H7 (cell line): ENCODE measurements at regions not wholly inside any gene's neighbourhood (a gene's known extent, or its start where the extent isn't known, plus 50 kb on each side); places are given as distances from the start of the nearest gene placed in this dataset.
"Not testable (repeated sequence)": the region's sequence is repeated elsewhere in the genome, so short reads cannot be mapped to it uniquely, and the experiment has no call there.

Experiments used
- DNase-seq: peaks from one replicate; pipeline ENCODE4 v3.0.0; 2012
- H3K27me3 ChIP-seq: 2 replicates; pipeline ENCODE4 v1.6.0; 2011; ENCODE audit warnings: mild to moderate bottlenecking, low read length; ENCODE audit not compliant: control insufficient read depth, insufficient read depth
- H3K36me3 ChIP-seq: replicated peaks from 2 replicates; pipeline ENCODE4 v1.5.1; 2011; ENCODE audit warnings: low read length; ENCODE audit not compliant: control insufficient read depth, insufficient read depth
- H3K4me3 ChIP-seq: 2 replicates; pipeline ENCODE4 v1.5.1; 2011; ENCODE audit warnings: low read depth, mild to moderate bottlenecking, control low read depth, low read length, moderate library complexity; ENCODE audit not compliant: insufficient read depth

DNA sequence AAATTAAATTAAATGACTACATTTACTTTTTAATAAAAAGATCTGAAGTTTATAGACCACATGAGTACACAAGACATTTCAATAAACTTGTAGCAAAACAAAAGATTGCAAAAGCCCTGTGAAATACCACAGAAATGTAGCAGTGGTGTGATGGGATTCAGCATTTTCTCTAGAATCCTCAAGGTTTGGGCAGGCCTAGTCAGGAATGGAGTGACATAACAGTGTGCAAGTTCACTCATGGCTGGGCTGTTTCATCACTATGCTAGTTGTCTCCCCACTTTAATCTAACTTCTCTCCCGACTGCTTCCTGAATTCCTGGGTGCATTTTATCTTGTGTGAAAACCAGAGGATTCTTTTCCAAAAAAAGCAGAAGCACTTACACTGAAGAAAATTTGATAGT lies 1089.9 kb upstream of the DDX18 start:
- Histone ChIP-seq H3K4me3 (no peak overlapping the region), H3K36me3 (no peaks in the 10 kb centered on the region), H3K27me3 (no peaks in the 10 kb centered on the region)
- DNase-seq = no peak

DNA sequence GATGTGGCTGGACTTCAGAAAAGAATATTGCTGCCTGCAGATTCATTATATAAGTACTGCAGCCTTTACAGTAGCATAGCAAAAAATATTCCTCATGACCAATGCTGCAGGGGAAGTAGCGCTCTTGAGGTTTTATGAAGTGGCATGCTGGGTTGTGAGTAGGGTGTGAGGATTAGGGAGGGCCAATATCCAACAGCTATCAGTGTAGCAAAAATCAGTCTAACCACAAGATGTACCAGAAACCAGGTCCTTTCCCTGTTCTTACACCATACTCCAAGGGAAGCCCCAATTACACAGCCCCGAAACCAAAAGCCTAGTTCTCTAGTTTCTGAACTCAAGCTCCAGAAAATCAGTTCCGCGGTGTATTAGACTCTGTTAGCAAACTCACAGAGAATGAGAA lies 1082.2 kb upstream of the DDX18 start:
- no peak overlapping the region for H3K4me3 ChIP-seq
- no peak for DNase-seq
- H3K27me3 ChIP-seq = no peaks in the 10 kb centered on the region
- H3K36me3 ChIP-seq = no peaks in the 10 kb centered on the region

DNA sequence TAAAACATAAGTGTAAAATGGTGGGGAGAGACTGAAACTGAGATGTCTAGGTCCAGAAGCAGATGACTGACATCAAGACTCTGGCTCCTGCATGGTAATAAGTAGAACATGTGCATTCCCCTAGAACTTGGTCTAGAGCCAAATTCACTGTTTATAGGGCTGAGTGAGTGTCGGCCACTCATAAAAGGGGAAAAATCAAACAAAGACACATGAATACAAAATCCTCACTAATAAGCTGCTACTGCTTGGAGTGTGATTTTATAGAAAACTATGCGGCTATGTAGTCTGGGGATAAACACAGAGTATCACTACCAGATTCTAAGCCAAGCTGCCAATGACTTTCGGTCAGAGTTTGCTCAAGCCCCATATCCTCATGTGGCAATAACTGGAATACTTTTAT lies 1080.8 kb upstream of the DDX18 start:
- DNase-seq = no peak
- Histone ChIP-seq H3K36me3 (no peaks in the 10 kb centered on the region), H3K4me3 (no peak overlapping the region), H3K27me3 (no peaks in the 10 kb centered on the region)

DNA sequence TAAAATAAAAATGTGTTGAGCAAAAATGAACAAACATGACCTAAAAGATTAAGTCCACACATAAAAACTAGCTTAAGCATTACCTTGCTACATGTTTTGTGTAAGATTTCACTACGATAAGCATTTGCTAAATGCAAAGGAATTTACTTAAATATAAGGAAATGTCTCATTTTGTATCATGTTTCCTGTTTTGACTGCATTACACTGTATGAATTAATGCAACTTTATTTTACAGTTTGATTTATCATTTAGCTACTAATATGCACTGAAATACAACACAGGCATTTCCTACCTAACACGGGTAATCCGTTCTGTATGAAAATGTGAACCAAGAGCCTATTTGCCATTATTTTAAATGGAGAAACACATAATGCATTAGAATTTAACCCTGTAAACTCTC lies 1076.5 kb upstream of the DDX18 start:
- H3K4me3 ChIP-seq = no peak overlapping the region
- H3K27me3 ChIP-seq = no peaks in the 10 kb centered on the region
- no peak for DNase-seq
- no peaks in the 10 kb centered on the region for H3K36me3 ChIP-seq

DNA sequence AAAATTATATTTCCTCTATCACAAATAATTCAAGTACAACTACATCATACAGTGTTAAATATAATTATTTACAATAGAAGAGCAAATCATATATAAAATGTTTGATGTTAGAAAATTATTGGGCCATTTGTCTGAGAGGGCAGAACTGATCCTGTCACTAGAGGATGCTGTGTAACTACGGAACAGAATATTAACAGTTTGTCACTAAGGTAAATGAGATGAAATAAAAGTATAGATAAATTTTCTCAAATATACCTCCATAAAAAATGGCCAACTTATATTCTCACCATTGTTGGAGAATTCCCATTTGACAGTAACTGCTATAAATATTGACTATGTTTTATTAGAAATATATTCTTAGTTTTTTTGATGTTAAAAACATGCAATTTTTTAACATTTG lies 1067.4 kb upstream of the DDX18 start:
- Histone ChIP-seq H3K27me3 (no peaks in the 10 kb centered on the region), H3K36me3 (no peaks in the 10 kb centered on the region), H3K4me3 (no peak overlapping the region)
- DNase-seq = no peak

DNA sequence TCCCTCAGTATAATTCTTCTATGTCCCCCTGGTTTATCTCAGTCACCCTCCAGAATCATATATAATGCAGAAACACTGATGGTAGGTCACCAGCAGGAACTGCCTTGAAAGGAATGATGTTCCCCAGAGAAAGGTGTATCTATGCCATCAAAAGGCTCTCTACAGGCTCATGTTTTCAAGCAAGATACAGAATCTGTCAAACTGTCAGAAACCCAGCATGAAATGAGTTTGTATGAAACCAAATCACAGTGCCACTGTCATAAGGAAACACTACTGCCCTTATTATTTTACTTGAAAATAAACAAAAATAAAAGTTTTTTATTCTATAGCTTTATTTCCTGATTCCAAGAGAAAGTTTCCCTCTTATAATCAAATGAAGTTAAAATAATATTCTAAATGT lies 1064.5 kb upstream of the DDX18 start:
- H3K4me3 ChIP-seq = no peak overlapping the region
- no peaks in the 10 kb centered on the region for H3K36me3 ChIP-seq
- no peaks in the 10 kb centered on the region for H3K27me3 ChIP-seq
- no peak for DNase-seq

DNA sequence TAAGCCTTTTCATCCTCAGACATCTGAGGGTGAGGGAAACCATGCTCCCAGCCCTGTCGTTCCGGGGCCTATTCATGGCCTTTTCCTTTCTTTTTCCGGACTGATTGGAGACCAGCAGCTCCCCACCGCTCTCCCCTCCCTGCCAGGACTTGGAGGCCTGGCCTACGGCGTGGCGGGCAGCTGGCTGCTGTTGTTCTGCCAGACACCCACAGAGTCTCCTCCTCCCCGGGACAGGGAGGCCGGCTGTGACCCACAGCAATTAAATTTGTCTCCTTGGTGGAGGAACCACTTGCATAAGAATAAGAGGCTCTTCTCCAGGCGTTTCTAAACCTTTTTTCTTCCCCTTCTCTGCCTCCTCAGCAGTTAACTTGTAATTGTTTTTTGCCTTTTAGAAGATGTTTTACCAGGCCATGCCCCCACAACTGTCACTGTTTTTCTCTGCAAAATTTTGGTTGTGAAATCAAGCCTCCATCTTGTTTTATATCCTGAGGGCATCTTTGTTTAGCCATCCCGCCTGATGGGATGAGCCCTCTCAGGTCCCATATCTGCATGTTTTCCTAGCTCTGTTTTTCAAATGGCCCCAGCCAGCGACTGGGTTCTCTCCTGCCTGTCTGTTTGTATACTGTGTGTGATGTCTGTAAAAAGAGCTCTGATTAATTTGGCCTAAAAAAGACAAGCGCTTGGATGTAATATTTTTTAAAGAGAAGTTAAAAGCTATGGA lies 1060.0 kb upstream of the DDX18 start:
- Histone ChIP-seq H3K27me3 (no peaks in the 10 kb centered on the region), H3K36me3 (no peaks in the 10 kb centered on the region), H3K4me3 (no peak overlapping the region)
- peak; percentile 46 for DNase-seq

DNA sequence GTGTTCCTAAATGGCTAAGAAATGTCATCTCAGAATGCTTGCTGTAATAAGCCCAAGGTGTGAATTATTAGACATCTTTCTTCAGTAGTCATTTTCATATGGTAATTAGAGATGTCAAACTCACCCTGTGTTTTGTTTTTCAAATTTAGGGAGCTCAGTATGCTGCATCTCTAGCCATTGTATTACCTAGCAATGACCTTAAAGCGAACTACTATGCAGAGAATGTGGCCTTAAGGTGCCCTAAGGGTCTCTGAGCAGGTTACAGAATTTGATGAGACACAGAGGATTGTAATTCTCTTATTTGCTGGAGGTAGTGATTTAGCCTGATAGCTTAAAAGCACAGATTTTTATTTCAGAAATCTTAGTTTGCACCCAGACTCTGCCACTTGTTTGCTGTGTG lies 1052.6 kb upstream of the DDX18 start:
- H3K27me3 ChIP-seq = no peaks in the 10 kb centered on the region
- H3K36me3 ChIP-seq = no peaks in the 10 kb centered on the region
- no peak overlapping the region for H3K4me3 ChIP-seq
- DNase-seq = no peak

DNA sequence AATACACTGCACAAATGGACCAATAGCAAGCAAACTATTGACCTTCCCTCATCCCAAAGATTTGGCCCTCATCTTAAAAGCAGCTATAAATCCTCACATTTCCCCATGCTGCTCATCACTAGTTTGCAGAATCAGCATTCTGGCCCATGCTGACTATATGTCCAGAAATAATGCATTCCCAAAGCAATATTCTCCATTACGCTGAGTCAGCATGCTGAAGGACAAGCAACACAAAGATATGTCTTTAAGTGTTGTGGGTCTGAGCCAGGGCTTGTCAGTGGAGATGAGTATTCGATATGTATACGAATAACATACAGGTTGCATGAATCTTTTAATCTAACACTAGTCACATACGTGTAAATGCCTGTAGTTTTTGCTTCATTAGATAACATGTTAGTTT lies 1045.0 kb upstream of the DDX18 start:
- H3K4me3 ChIP-seq = no peak overlapping the region

DNA sequence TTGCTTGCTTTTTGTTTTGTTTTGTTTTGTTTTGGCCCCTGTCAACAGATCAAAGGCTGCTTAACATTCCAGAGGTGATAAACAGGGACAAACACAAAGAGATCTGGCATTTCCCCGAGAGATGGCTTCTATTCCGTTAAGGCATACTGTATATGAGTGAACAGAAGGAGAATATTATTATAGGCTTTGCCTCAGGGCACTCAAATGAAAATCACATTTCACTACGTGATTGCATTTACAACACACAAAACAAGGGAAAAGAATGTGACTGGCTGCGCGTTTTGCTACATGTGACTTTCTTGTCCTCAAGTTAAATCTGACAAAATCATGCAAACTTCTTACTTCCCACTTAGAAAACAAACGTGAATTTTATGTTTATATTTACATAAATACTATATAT lies 1037.9 kb upstream of the DDX18 start:
- no peak for DNase-seq
- Histone ChIP-seq H3K27me3 (no peaks in the 10 kb centered on the region), H3K4me3 (no peak overlapping the region), H3K36me3 (no peaks in the 10 kb centered on the region)

More for the DNA sequence above, 1045.0 kb upstream of the DDX18 start:
- Histone ChIP-seq H3K27me3 (no peaks in the 10 kb centered on the region), H3K36me3 (no peaks in the 10 kb centered on the region)
- no peak for DNase-seq

DNA sequence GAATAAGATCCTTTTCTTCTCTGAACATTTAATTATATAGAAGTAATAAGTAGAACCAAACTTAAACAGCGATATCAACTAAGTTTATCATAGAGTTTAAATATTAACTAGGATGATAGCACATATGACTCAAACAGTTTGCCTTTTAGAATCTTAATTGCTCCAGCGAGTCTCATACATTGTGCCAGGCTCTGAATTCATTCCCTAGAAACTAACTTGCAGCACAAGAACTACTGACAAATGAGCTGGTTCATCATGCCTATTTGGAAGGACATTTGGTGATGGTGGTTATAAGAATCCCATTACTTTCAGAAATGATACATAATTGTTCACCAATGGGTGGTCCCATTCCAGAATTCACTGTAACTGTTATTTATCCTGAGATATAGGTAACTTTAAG lies 1026.6 kb upstream of the DDX18 start:
- DNase-seq = no peak
- Histone ChIP-seq H3K4me3 (no peak overlapping the region), H3K36me3 (no peaks in the 10 kb centered on the region)

DNA sequence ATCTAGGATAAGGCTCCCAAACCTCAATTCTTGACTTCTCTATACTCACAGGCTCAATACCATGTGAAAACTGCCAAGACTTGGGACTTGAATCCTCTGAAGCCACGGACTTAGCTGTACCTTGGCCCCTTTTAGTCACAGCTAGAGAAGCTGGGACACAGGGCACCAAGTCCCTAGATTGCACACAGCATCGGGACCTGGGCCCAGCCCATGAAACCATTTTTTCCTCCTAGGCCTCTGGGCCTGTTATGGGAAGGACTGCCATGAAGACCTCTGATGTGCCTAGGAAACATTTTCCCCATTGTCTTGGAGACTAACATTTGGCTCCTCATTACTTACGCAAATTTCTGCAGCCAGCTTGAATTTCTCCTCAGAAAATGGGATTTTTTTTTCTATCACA lies 1011.8 kb upstream of the DDX18 start:
- Histone ChIP-seq H3K36me3 (no peaks in the 10 kb centered on the region), H3K27me3 (no peaks in the 10 kb centered on the region), H3K4me3 (no peak overlapping the region)
- DNase-seq = no peak

More for the DNA sequence above, 1026.6 kb upstream of the DDX18 start:
- H3K27me3 ChIP-seq = no peaks in the 10 kb centered on the region

DNA sequence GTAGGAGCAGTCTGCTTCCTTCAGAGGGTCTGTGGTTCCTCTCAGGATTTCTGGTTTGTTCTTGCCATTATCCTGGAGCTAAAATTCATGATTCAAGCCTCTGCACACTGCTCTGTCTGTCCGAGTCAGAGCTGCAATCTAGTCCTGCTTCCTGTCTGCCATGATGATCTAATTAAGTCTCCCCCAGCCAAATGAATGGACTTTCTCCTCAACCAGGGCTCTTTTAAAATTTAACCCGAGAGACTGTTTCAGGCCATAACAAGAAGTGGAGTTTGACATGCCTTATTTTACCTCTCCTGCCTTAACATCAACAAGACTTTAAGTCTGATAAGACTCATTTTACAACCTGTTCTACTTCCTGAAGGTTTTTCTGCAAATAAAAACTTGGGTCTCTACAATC lies 1009.6 kb upstream of the DDX18 start:
- no peaks in the 10 kb centered on the region for H3K36me3 ChIP-seq
- DNase-seq = no peak
- H3K27me3 ChIP-seq = no peaks in the 10 kb centered on the region
- H3K4me3 ChIP-seq = no peak overlapping the region

DNA sequence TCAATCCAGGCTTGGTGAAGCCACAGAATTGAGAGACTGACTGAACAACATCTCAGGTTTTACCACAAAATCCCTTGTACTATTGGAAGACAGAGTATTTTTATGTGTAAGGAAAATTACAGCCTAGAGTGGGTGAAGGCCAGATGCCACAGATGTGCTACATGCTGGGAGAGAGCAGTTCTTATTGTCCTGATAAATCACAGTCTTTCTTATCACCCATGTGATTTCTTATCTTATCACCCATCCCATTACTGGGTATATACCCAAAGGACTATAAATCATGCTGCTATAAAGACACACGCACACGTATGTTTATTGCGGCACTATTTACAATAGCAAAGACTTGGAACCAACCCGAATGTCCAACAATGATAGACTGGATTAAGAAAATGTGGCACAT lies 1008.0 kb upstream of the DDX18 start:
- not testable (repeated sequence) for H3K4me3 ChIP-seq, DNase-seq, H3K27me3 ChIP-seq, H3K36me3 ChIP-seq

DNA sequence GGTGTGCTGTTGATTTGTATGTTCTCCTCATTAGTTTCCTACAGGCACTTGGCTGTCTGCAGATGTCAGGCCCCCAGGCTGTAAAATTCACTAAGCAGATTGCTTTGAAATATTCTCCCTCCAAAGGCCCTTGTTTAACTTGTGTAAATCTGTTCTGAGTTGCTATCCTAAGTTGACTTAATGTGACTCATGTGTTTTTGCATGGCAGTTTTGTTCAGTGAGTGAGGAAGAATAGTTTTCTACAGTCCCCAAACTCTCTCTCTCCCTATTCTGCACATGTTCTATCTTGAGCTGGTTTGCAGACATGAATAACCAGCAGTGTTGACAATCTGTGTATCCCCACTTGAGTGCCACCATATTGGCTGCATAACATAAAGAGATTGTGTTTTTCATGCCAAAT lies 1005.4 kb upstream of the DDX18 start:
- Histone ChIP-seq H3K36me3 (no peaks in the 10 kb centered on the region), H3K4me3 (no peak overlapping the region), H3K27me3 (no peaks in the 10 kb centered on the region)
- no peak for DNase-seq

DNA sequence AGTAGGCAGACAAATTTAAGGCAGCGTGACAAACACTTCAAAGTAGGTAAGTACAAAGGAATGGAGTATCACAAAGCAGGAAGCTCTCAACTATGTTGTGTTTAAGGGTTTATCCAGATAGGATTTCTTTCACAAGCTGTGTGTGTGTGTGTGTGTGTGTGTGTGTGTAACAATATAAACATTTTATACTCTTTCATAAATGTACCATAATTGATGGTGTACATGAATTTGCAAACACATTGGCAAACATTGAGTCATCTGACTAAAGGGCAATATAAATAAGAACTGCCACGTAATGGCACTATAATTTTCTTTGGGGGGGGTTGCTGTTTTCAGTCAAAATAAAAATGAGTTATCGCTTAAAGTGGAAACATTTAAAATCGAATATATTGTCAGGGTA lies 1004.4 kb upstream of the DDX18 start:
- Histone ChIP-seq H3K36me3 (no peaks in the 10 kb centered on the region), H3K27me3 (no peaks in the 10 kb centered on the region), H3K4me3 (no peak overlapping the region)
- DNase-seq = no peak
